GM10248 (cell line): ENCODE measurements at regions not wholly inside any gene's neighbourhood (a gene's known extent, or its start where the extent isn't known, plus 50 kb on each side); places are given as distances from the start of the nearest gene placed in this dataset.

Experiments used
- CTCF ChIA-PET: fragments of 300-600 bp; sonication (Branson Sonifier 250); formaldehyde crosslinking; extraction: SDS; loops from one replicate; lab custom pipeline; 2021; ENCODE audit warnings: antibody characterized with exemption; lab: Yijun Ruan, JAX
- POLR2A ChIA-PET: fragments of 350-650 bp; sonication (Branson Sonifier 250); formaldehyde crosslinking; extraction: SDS; loops from one replicate; lab custom pipeline; 2020; ENCODE audit warnings: antibody characterized with exemption; lab: Yijun Ruan, JAX
- DNase-seq: peaks from one replicate; pipeline ENCODE4 v3.0.0; 2012; ENCODE audit errors: extremely low spot score
- CTCF ChIP-seq: IDR thresholded peaks from 2 replicates; pipeline ENCODE4 v1.5.1; 2012; ENCODE audit warnings: mild to moderate bottlenecking, low read depth; ENCODE audit errors: extremely low read depth, missing control alignments, control extremely low read depth

GRCh38 chr2:62284980-62285379, 89.1 kb downstream of the B3GNT2 start:
- no peak for DNase-seq
- CTCF ChIA-PET, result no interaction called here
- TF ChIP-seq CTCF, result no peak

DNA sequence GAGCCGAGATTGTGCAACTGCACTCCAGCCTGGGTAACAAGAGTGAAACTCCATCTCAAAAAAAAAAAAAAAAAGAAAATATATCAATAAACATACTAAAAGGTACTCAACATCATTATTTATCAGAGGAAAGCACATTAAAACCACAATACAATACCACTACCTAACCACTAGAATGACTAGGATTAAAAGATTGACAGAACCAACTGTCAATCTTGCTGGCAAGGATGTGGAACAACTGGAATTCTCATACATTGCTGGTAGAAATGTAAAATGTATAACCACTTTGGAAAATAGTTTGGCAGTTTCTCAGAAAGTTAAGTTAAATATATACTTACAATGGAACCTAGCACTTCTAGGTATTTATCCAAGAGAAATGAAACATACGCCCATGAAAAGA, 88.6 kb downstream of the B3GNT2 start:
- CTCF ChIA-PET, result interaction anchor here (1.3 kb wide), 1 partner anchor 12 kb away, joined by 3 read pairs; no protein-coding TSS in a partner anchor
- no peak for TF ChIP-seq CTCF
- POLR2A ChIA-PET, result no interaction called here
- no peak for DNase-seq

More at GRCh38 chr2:62284980-62285379, 89.1 kb downstream of the B3GNT2 start:
- POLR2A ChIA-PET, result no interaction called here

DNA sequence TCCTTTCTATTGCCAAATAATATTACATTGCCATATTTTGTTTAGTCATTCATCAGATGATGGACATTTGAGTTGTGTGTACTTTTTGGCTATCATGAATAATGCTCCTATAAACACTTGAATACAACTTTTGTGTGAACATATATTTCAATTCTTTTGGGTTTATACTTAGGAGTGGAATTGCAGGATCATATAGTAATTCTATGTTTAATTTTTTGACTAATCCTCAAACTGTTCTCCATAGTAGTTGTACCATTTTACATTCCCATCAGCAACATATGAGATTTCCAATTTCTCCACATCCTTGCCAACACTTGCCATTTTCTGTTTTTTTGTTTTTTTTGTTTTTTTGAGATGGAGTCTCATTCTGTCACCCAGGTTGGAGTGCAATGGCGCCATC, 87.2 kb downstream of the B3GNT2 start:
- ChIA-PET POLR2A (no interaction called here), CTCF (no interaction called here)
- DNase-seq, result no peak
- no peak for TF ChIP-seq CTCF

DNA sequence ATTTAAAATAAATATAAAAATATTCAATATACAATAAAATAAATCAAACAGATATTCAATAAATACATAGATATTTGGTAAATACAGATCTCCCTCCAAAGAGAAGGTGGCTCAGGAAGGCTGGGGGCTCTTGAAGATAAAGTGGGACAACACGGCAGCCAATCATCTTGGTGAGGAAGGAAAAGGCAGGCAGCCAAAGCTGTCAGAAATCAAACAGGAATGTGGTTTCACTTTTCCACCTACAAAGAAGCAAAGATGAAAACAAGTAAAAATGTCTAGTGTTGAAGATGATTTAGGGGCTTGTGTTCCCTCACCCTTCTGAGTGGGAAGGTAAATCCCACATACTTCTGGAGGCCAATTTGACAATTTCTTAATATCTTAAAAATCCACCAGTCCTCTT, 85.7 kb downstream of the B3GNT2 start:
- ChIA-PET CTCF (interaction anchor here (1.5 kb wide), 1 partner anchor 9 kb away, joined by 3 read pairs; no protein-coding TSS in a partner anchor), POLR2A (no interaction called here)
- TF ChIP-seq CTCF, result no peak
- no peak for DNase-seq

DNA sequence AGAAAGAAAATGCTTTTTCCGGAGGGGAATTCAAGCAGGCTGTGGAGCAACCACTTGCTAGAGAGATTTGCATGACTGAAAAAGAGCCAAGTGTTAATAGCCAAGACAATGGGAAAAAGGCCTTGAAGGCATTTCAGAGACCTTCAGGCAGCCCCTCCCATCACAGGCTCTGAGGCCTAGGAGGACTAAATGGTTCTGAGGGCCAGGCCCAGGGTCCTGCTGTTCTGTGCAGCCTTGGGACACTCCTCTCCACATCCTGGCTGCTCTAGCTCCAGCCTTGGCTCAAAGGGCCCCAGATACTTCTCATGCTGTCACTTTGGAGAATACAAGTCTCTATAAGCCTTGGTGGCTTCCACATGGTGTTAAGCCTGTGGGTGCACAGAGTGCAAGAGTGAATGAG, 81.8 kb downstream of the B3GNT2 start:
- CTCF ChIA-PET, result no interaction called here
- no peak for DNase-seq
- POLR2A ChIA-PET, result no interaction called here
- no peak for TF ChIP-seq CTCF
